Skeletal muscle tissue (tissue), 3 donors: ENCODE measurements at regions not wholly inside any gene's neighbourhood (a gene's known extent, or its start where the extent isn't known, plus 50 kb on each side); places are given as distances from the start of the nearest gene placed in this dataset.
"Not testable (repeated sequence)": the region's sequence is repeated elsewhere in the genome, so short reads cannot be mapped to it uniquely, and the experiment has no call there.

Experiments
- H3K27ac ChIP-seq: one replicate; pipeline ENCODE4 v1.7.0; 2013; ENCODE audit warnings: mild to moderate bottlenecking, low read depth, low read length, inconsistent platforms
- H3K27me3 ChIP-seq, 3 donors: one replicate each; pipeline ENCODE4 v1.7.0; 2013; ENCODE audit warnings: low read length in 3 of 3; ENCODE audit not compliant: control insufficient read depth in 3 of 3, insufficient read depth in 3 of 3
- H3K36me3 ChIP-seq, 3 donors: one replicate each; pipeline ENCODE4 v1.7.0; 2013; ENCODE audit warnings: low read length in 3 of 3; ENCODE audit not compliant: control insufficient read depth in 3 of 3, insufficient read depth in 3 of 3
- H3K4me1 ChIP-seq, 3 donors: one replicate each; pipeline ENCODE4 v1.7.0; 2013; ENCODE audit warnings: low read length in 3 of 3, mild to moderate bottlenecking in 3 of 3; ENCODE audit not compliant: control insufficient read depth in 3 of 3, insufficient read depth in 3 of 3
- H3K4me3 ChIP-seq, 3 donors: one replicate each; pipeline ENCODE4 v1.7.0; 2013; ENCODE audit warnings: low read length in 3 of 3
- H3K9ac ChIP-seq, 3 donors: one replicate each; pipeline ENCODE4 v1.7.0; 2013; ENCODE audit warnings: low read length in 3 of 3, mild to moderate bottlenecking in 3 of 3, moderate library complexity in 2 of 3, low read depth in 1 of 3
- H3K9me3 ChIP-seq, 3 donors: one replicate each; pipeline ENCODE4 v1.7.0; 2013; ENCODE audit warnings: low read length in 3 of 3; ENCODE audit not compliant: control insufficient read depth in 3 of 3
- donor health status: Osteomylitis.

DNA sequence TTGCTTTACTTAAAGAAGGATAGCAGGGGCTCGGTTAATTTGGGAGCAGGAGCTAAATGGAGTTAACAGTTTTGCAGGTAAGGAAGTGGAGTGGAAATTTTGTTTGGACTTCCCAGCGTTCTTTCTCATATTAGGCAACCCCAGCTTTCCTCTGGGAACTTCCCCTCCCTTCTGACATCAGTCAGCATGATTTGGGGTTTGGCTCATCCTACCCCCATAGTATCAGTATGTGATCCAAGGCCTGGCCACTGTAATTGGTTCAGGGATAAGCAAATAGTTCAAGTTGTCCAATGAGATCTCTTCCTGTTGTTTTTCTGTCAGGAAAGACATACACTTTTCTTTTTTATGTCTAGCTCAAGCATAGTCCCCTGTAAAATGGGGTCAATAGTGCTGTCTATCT, 125.6 kb upstream of the CDK6 start:
- Histone ChIP-seq H3K36me3 (no peaks in the 10 kb centered on the region), H3K4me3 (no peak overlapping the region), H3K9ac (no peak overlapping the region), H3K27me3 (no peaks in the 10 kb centered on the region), H3K27ac (no peak overlapping the region), H3K4me1 (no peaks in the 10 kb centered on the region), H3K9me3 (no peaks in the 10 kb centered on the region)

DNA sequence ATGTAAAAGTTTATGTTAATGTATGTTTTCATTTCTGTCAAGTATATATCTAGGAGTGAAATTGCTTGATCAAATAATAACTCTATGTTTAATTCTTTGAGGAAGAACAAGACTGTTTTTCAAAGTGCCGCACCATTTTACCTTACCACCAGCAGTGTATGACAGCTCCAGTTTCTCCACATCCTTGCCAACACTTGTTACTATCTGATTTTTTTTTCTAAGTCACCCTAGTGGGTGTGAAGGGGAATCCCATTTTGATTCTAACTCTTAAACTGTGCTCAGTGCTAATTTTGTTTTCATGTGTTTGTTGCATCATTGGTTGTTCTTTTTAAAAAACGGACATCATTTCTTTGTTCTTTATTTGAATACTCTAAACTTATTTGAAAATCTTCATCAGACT, 120.2 kb upstream of the CDK6 start:
- Histone ChIP-seq H3K36me3 (no peaks in the 10 kb centered on the region), H3K4me1 (no peaks in the 10 kb centered on the region), H3K27ac (no peak overlapping the region), H3K9me3 (no peaks in the 10 kb centered on the region), H3K27me3 (no peaks in the 10 kb centered on the region), H3K9ac (no peak overlapping the region), H3K4me3 (no peak overlapping the region)

DNA sequence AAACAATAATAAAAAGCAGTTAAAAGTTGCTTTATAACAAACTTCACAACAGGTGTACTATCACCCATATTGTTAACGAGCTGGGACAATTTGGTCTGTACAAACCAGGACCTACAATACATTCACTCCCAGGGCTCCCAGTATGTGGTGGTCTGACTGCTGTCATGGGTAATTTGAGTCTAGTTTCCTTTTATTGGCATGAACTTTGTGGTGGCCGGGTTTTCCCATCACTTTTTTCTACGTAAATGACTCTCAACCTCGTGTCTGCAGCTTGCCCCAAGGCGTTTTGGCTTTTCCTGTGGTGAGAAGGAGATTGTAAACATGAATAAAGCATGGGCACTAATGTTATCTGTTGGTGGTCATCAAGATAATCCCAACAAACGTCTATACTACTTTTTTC, 118.7 kb upstream of the CDK6 start:
- H3K4me1 ChIP-seq: no peaks in the 10 kb centered on the region
- H3K9me3 ChIP-seq: no peaks in the 10 kb centered on the region
- H3K27ac ChIP-seq: no peak overlapping the region
- H3K9ac ChIP-seq: no peak overlapping the region
- H3K36me3 ChIP-seq: no peaks in the 10 kb centered on the region
- no peak overlapping the region for H3K4me3 ChIP-seq
- no peaks in the 10 kb centered on the region for H3K27me3 ChIP-seq

DNA sequence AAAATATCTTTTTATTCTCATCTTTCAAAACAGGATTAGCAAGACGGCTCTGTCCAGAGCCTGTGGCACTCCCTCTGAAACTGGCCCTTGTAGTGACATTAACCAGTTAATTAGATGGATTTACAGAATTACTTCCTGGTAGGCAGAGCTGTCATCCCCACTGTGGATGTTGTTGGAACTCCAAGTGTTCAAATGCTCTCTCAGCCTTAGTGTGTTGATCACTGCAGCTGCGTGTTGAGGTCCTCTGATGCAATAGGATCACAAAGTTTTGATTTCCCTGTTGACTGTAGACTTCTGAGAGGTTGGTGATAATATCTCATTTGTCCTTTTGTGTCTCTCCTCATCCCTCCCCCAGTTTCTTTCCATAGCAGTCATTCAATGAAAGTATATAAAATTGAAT, 117.3 kb upstream of the CDK6 start:
- Histone ChIP-seq H3K9ac (no peak overlapping the region), H3K27me3 (no peaks in the 10 kb centered on the region), H3K4me3 (no peak overlapping the region), H3K4me1 (no peaks in the 10 kb centered on the region), H3K9me3 (no peaks in the 10 kb centered on the region), H3K36me3 (no peaks in the 10 kb centered on the region), H3K27ac (no peak overlapping the region)

DNA sequence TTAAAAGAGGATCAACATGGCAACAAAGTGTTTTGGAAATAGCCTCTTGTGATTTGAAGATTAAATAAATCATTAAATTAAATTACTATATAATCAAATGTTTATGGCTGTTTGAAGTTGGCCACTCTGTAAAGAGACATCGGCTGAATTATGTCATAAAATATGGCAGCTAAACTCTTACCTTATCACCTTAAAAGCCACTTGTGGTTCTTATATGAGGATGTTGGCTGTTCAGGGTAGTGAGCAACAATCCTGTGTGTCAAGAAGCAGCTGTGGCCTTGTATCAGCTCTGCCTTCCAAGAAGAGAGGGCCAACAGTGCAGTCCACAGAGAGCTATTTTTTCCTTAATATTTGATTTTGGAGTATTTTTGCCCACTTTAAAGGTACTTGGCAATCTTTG, 113.4 kb upstream of the CDK6 start:
- Histone ChIP-seq H3K27ac (no peak overlapping the region), H3K27me3 (no peaks in the 10 kb centered on the region), H3K9ac (no peak overlapping the region), H3K4me1 (no peaks in the 10 kb centered on the region), H3K9me3 (no peaks in the 10 kb centered on the region), H3K4me3 (no peak overlapping the region), H3K36me3 (no peaks in the 10 kb centered on the region)

DNA sequence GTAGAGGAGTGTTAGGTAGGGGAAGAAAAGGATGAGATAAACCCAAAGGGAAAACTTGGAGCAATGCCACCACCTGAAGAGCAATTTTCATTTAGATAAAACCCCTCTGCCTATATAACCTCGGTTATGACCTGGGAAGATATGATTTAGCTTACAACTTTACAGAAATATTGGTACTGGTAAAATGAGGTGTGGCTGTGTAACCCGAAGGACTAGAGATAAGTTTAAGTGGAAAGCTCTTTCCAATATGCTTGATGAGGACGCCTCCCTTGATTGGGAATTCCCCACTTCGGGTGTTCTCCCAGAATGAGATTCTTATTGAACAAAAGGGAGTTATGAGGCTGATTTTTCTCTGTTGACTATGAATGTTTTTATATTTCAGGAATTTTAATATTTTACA, 109.5 kb upstream of the CDK6 start:
- Histone ChIP-seq H3K9ac (no peak overlapping the region), H3K4me3 (no peak overlapping the region), H3K27ac (no peak overlapping the region), H3K27me3 (no peaks in the 10 kb centered on the region), H3K9me3 (no peaks in the 10 kb centered on the region), H3K4me1 (no peaks in the 10 kb centered on the region), H3K36me3 (no peaks in the 10 kb centered on the region)

DNA sequence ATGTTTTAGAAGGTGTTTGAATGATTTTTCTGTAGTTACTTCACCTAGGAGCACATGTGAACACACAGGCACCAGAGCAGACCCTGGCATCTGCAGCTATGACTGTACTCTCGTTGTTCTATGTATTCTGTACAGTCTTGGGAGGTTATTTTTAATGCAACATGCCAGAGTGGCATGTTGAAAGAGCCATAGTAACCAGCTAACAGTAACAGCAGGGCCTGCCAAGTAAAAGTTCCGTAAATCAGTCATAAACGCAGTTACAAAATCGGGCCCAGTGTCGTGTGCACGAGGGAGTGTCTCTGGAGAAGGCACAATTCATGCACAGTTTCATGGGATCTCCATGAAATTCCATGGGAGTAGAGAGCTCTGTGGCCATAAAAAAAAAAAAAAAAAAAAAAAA, 108.3 kb upstream of the CDK6 start:
- H3K27ac ChIP-seq: no peak overlapping the region
- H3K27me3 ChIP-seq: no peaks in the 10 kb centered on the region
- H3K4me1 ChIP-seq: no peaks in the 10 kb centered on the region
- no peak overlapping the region for H3K9ac ChIP-seq
- peaks cover 0 to 6% (median 2%) of the 10 kb centered on the region in 3 donors for H3K9me3 ChIP-seq
- H3K36me3 ChIP-seq: no peaks in the 10 kb centered on the region
- no peak overlapping the region for H3K4me3 ChIP-seq

DNA sequence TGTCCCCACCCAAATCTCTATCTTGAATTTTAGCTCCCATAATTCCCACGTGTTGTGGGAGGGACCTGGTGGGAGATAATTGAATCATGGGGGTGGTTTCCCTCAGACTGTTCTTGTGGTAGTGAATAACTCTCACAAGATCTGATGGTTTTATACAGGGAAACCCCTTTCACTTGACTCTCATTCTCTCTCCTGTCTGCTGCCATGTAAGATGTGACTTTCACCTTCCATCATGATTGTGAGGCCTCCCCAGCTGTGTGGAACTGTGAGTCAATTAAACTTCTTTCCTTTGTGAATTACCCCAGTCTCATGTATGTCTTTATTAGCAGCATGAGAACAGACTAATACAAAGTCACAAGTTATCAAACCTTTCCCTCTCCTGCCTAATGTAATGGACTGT, 106.3 kb upstream of the CDK6 start:
- H3K27me3 ChIP-seq, H3K9me3 ChIP-seq, H3K27ac ChIP-seq, H3K4me3 ChIP-seq, H3K9ac ChIP-seq, H3K36me3 ChIP-seq, H3K4me1 ChIP-seq: not testable (repeated sequence)

DNA sequence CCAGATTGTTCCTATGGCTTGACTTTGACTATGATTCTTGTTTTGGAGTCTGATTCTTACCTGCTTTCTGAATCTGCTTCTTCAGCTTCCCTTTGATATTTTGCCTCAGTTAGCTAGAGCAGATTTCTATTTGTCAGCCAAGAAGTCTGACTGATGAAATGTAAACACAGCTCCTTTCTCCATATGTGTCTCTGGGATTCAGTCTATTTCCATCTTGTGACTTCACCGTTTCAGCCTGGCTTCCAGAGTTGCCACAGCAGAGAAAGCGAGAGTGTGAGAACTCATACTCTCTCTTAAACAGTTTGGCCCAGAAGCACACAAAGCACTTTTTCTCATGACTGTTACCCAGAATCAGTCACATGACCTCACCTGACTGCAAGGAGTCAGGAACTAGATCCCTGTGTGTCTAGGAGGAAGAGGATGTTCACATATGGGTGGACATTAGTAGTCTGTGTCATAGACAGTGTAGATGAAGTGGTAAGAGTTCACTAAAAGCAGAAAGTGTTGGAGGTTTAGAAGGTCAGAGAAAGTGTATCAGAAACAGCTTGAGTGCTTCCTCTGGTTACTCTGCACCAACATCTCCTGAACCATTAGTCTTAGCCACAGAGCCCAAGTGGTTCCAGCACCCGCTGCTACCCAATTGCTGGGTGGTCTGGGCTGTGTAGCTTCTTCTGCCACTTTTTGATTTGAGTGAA, 103.4 kb upstream of the CDK6 start:
- H3K9ac ChIP-seq: no peak overlapping the region
- no peak overlapping the region for H3K27ac ChIP-seq
- no peaks in the 10 kb centered on the region for H3K36me3 ChIP-seq
- H3K27me3 ChIP-seq: no peaks in the 10 kb centered on the region
- H3K4me3 ChIP-seq: no peak overlapping the region
- H3K9me3 ChIP-seq: peaks cover 1 to 8% (median 2%) of the 10 kb centered on the region in 3 donors
- no peaks in the 10 kb centered on the region for H3K4me1 ChIP-seq

DNA sequence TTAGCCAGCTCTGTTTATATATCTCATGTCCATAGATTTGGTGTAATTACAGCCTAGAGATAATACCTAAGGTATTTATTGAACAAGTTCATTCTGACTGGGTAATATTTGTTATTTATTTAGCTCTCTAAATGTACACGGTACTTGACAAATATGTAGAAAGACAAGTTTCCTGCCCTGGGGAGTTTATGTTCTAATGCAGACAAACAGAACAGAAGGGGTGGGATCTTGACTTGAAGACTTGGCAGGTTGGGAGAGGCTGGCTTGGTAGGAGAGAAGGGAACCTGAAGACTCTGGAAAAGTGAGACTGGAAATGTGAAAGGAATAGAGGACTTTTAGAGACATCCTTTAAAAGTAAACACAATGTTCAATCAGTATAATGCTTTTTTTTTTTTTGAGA, 97.7 kb upstream of the CDK6 start:
- Histone ChIP-seq H3K36me3 (no peaks in the 10 kb centered on the region), H3K27ac (no peak overlapping the region), H3K4me3 (no peak overlapping the region), H3K9ac (no peak overlapping the region), H3K27me3 (no peaks in the 10 kb centered on the region), H3K4me1 (no peaks in the 10 kb centered on the region), H3K9me3 (no peaks in the 10 kb centered on the region)

DNA sequence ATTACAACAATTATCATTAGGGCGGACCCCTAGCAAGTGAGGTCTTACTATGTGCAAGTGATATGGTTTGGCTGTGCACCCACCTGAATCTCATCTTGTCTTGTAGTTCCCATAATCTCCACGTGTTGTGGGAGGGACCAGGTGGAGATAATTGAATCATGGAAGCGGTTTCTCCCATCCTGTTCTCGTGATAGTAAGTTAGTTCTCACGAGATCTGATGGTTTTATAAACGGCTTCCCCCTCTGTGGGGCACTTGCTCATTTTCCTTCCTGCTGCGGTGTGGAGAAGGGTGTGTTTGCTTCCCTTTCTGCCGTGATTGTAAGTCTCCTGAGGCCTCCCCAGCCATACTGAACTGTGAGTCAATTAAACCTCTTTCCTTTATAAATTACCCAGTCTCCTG, 96.1 kb upstream of the CDK6 start:
- H3K9me3 ChIP-seq: no peaks in the 10 kb centered on the region
- no peak overlapping the region for H3K9ac ChIP-seq
- no peak overlapping the region for H3K27ac ChIP-seq
- no peak overlapping the region for H3K4me3 ChIP-seq
- no peaks in the 10 kb centered on the region for H3K36me3 ChIP-seq
- no peaks in the 10 kb centered on the region for H3K4me1 ChIP-seq
- H3K27me3 ChIP-seq: no peaks in the 10 kb centered on the region
